Neural cell (in vitro differentiated cells): ENCODE measurements at regions not wholly inside any gene's neighbourhood (a gene's known extent, or its start where the extent isn't known, plus 50 kb on each side); places are given as distances from the start of the nearest gene placed in this dataset.

Source experiments
- CTCF ChIP-seq: fragments of 450-650 bp; IDR thresholded peaks from 2 replicates; pipeline ENCODE4 v1.5.1; 2014; ENCODE audit warnings: antibody characterized with exemption, mild to moderate bottlenecking, moderate library complexity; ENCODE audit not compliant: poor library complexity, severe bottlenecking
- EP300 ChIP-seq: fragments of 450-650 bp; conservative IDR thresholded peaks from 2 replicates; pipeline ENCODE4 v1.6.1; 2014; ENCODE audit warnings: antibody characterized with exemption, mild to moderate bottlenecking, moderate library complexity; ENCODE audit not compliant: poor library complexity, severe bottlenecking
- EZH2 ChIP-seq: fragments of 200-600, 300-800 bp; shearing (Covaris generic), sonication (generic); IDR thresholded peaks from 2 replicates; pipeline ENCODE4 v1.6.1; 2014; ENCODE audit warnings: antibody characterized with exemption, low read length, borderline replicate concordance, mild to moderate bottlenecking; ENCODE audit not compliant: insufficient read depth, poor library complexity, severe bottlenecking
- MXI1 ChIP-seq: fragments of 450-650 bp; conservative IDR thresholded peaks from 2 replicates; pipeline ENCODE4 v1.6.1; 2014; ENCODE audit warnings: antibody characterized with exemption, mild to moderate bottlenecking; ENCODE audit not compliant: poor library complexity, severe bottlenecking
- POLR2AphosphoS5 ChIP-seq: IDR thresholded peaks from 2 replicates; pipeline ENCODE4 v1.6.1; 2012
- RAD21 ChIP-seq: fragments of 450-650 bp; conservative IDR thresholded peaks from 2 replicates; pipeline ENCODE4 v1.6.1; 2014; ENCODE audit warnings: antibody characterized with exemption, mild to moderate bottlenecking, moderate library complexity
- REST ChIP-seq: IDR thresholded peaks from 2 replicates; pipeline ENCODE4 v1.6.1; 2012; ENCODE audit warnings: borderline replicate concordance
- SMC3 ChIP-seq: fragments of 450-650 bp; conservative IDR thresholded peaks from 2 replicates; pipeline ENCODE4 v1.6.1; 2014; ENCODE audit warnings: antibody characterized with exemption, mild to moderate bottlenecking, moderate library complexity; ENCODE audit not compliant: poor library complexity
- TAF1 ChIP-seq: IDR thresholded peaks from 2 replicates; pipeline ENCODE4 v1.6.1; 2012; ENCODE audit warnings: low read depth

- TF ChIP-seq CTCF (no peak), POLR2AphosphoS5 (no peak), EP300 (no peak), MXI1 (no peak), TAF1 (no peak), EZH2 (no peak), RAD21 (no peak), REST (no peak), SMC3 (no peak)
Observed at GRCh38 chr3:72615776-72616175, 232.5 kb downstream of the SHQ1 start.
